ENCODE measurements at regions not wholly inside any gene's neighbourhood (a gene's known extent, or its start where the extent isn't known, plus 50 kb on each side); places are given as distances from the start of the nearest gene placed in this dataset.

GRCh38 chr15:59819092-59819491 lies 130.0 kb upstream of the BNIP2 start:
- no peak for TF ChIP-seq NFIC (IDR thresholded peaks at IDR 0.05)
- no peak for TF ChIP-seq CREB1 (IDR thresholded peaks at IDR 0.05; ENCODE audit: low read depth)
- TF ChIP-seq EP300 (IDR thresholded peaks at IDR 0.05; ENCODE audit: borderline replicate concordance): no peak
- TF ChIP-seq MAX (IDR thresholded peaks at IDR 0.05): no peak
- TF ChIP-seq FOXM1 (IDR thresholded peaks at IDR 0.05; ENCODE audit: borderline replicate concordance, low read depth): no peak
- TF ChIP-seq TAF1 (IDR thresholded peaks at IDR 0.05; ENCODE audit: low read depth): no peak
- no peak for TF ChIP-seq CEBPB (IDR thresholded peaks at IDR 0.05)
- no peak for TF ChIP-seq REST (IDR thresholded peaks at IDR 0.05; ENCODE audit: low read depth)
- no peak for TF ChIP-seq YY1 (IDR thresholded peaks at IDR 0.05; ENCODE audit: low read depth)
- no peak for TF ChIP-seq EGR1 (IDR thresholded peaks at IDR 0.05)
- no peak for TF ChIP-seq RAD21 (IDR thresholded peaks at IDR 0.05; ENCODE audit: low read depth)
- TF ChIP-seq TEAD4 (IDR thresholded peaks at IDR 0.05): no peak
- no peak for TF ChIP-seq TCF12 (IDR thresholded peaks at IDR 0.05; ENCODE audit: low read depth)
- no peak for TF ChIP-seq USF1 (IDR thresholded peaks at IDR 0.05)
- no peak for TF ChIP-seq ZBTB7A (IDR thresholded peaks at IDR 0.05; ENCODE audit: low read depth)

- no peak for TF ChIP-seq EP300 (IDR thresholded peaks at IDR 0.05; ENCODE audit: borderline replicate concordance)
- TF ChIP-seq NFIC (IDR thresholded peaks at IDR 0.05): no peak
- TF ChIP-seq TEAD4 (IDR thresholded peaks at IDR 0.05): no peak
- TF ChIP-seq CEBPB (IDR thresholded peaks at IDR 0.05): no peak
- TF ChIP-seq CREB1 (IDR thresholded peaks at IDR 0.05; ENCODE audit: low read depth): no peak
- TF ChIP-seq RAD21 (IDR thresholded peaks at IDR 0.05; ENCODE audit: low read depth): no peak
- no peak for TF ChIP-seq REST (IDR thresholded peaks at IDR 0.05; ENCODE audit: low read depth)
- TF ChIP-seq EGR1 (IDR thresholded peaks at IDR 0.05): no peak
- TF ChIP-seq TCF12 (IDR thresholded peaks at IDR 0.05; ENCODE audit: low read depth): no peak
- TF ChIP-seq ZBTB7A (IDR thresholded peaks at IDR 0.05; ENCODE audit: low read depth): no peak
- no peak for TF ChIP-seq TAF1 (IDR thresholded peaks at IDR 0.05; ENCODE audit: low read depth)
- no peak for TF ChIP-seq USF1 (IDR thresholded peaks at IDR 0.05)
- no peak for TF ChIP-seq MAX (IDR thresholded peaks at IDR 0.05)
- TF ChIP-seq FOXM1 (IDR thresholded peaks at IDR 0.05; ENCODE audit: borderline replicate concordance, low read depth): no peak
- TF ChIP-seq YY1 (IDR thresholded peaks at IDR 0.05; ENCODE audit: low read depth): no peak
Measured at GRCh38 chr15:59818336-59818735, 129.2 kb upstream of the BNIP2 start.

- TF ChIP-seq TEAD4 (IDR thresholded peaks at IDR 0.05) (no peak), EP300 (IDR thresholded peaks at IDR 0.05; ENCODE audit: borderline replicate concordance) (no peak), REST (IDR thresholded peaks at IDR 0.05; ENCODE audit: low read depth) (no peak), NFIC (IDR thresholded peaks at IDR 0.05) (no peak), MAX (IDR thresholded peaks at IDR 0.05) (no peak), TAF1 (IDR thresholded peaks at IDR 0.05; ENCODE audit: low read depth) (no peak), FOXM1 (IDR thresholded peaks at IDR 0.05; ENCODE audit: borderline replicate concordance, low read depth) (no peak), YY1 (IDR thresholded peaks at IDR 0.05; ENCODE audit: low read depth) (no peak), EGR1 (IDR thresholded peaks at IDR 0.05) (no peak), RAD21 (IDR thresholded peaks at IDR 0.05; ENCODE audit: low read depth) (no peak), CEBPB (IDR thresholded peaks at IDR 0.05) (no peak)
Measured at GRCh38 chr15:59817834-59818233, 128.7 kb upstream of the BNIP2 start.

- no peak for TF ChIP-seq EGR1 (IDR thresholded peaks at IDR 0.05)
- no peak for TF ChIP-seq TEAD4 (IDR thresholded peaks at IDR 0.05)
- no peak for TF ChIP-seq RAD21 (IDR thresholded peaks at IDR 0.05; ENCODE audit: low read depth)
- TF ChIP-seq EP300 (IDR thresholded peaks at IDR 0.05; ENCODE audit: borderline replicate concordance): no peak
- no peak for TF ChIP-seq REST (IDR thresholded peaks at IDR 0.05; ENCODE audit: low read depth)
- TF ChIP-seq CEBPB (IDR thresholded peaks at IDR 0.05): no peak
- no peak for TF ChIP-seq TAF1 (IDR thresholded peaks at IDR 0.05; ENCODE audit: low read depth)
- TF ChIP-seq USF1 (IDR thresholded peaks at IDR 0.05): no peak
- no peak for TF ChIP-seq YY1 (IDR thresholded peaks at IDR 0.05; ENCODE audit: low read depth)
Measured at GRCh38 chr15:59817053-59817452, 127.9 kb upstream of the BNIP2 start.

All from Ishikawa (cell line).